ENCODE measurements at regions not wholly inside any gene's neighbourhood (a gene's known extent, or its start where the extent isn't known, plus 50 kb on each side); places are given as distances from the start of the nearest gene placed in this dataset.

DNA sequence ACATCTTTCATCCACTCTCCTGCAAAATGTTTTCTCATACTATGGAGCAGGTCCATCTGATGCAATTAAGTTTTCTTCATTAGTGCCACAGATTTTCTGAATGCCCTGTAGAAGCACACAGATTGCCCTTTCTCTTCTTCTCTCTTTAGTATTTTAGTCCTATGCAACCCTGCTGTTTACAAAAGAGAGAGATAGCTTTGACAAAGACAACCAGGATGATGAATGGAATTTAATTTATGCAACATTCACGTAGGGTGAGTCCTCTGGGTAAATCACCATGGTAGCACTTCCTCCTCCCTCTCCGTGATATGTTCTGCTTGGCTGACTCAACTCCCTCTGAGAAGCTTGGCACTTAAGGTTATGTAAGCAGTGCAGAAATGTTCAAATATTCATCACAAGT, 400.9 kb upstream of the PDE3A start:
- no peak for TF ChIP-seq CTCF (IDR thresholded peaks at IDR 0.05)
- Mint-ChIP-seq H3K9me3 (ENCODE audit: low read depth) (no peaks in the 10 kb centered on the region), H3K27ac (ENCODE audit: unreplicated experiment) (peak overlapping the region; percentile 93), H3K4me1 (ENCODE audit: low read depth) (peaks cover 46% of the 10 kb centered on the region), H3K4me3 (ENCODE audit: unreplicated experiment) (no peak overlapping the region), H3K27me3 (ENCODE audit: low read depth) (no peaks in the 10 kb centered on the region), H3K36me3 (ENCODE audit: low read depth) (no peaks in the 10 kb centered on the region)
- DNase-seq (ENCODE audit: low spot score), result no peak

DNA sequence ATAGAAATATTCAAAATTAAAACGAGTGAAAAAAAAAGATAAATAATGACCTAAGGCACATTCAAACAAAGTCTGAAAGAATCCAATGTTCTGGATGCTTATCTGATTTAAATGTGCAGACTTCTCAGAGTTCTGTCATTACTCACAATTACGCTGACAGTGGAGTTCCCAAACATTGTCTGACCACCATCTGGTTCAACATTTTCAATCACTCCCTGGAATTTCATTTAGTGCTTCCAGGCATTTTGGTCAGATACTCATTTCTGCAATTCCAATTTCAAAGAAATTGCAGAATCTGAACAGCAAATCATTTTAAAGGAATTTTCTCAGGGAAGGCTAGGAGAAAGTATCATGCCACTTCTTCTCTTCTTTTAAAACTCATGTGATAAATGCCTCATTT, 398.2 kb upstream of the PDE3A start:
- DNase-seq (ENCODE audit: low spot score), result no peak
- Mint-ChIP-seq H3K9me3 (ENCODE audit: low read depth) (no peaks in the 10 kb centered on the region), H3K27me3 (ENCODE audit: low read depth) (no peaks in the 10 kb centered on the region), H3K36me3 (ENCODE audit: low read depth) (no peaks in the 10 kb centered on the region), H3K4me3 (ENCODE audit: unreplicated experiment) (no peak overlapping the region), H3K4me1 (ENCODE audit: low read depth) (peaks cover 56% of the 10 kb centered on the region), H3K27ac (ENCODE audit: unreplicated experiment) (peak overlapping the region; percentile 87)
- no peak for TF ChIP-seq CTCF (IDR thresholded peaks at IDR 0.05)

DNA sequence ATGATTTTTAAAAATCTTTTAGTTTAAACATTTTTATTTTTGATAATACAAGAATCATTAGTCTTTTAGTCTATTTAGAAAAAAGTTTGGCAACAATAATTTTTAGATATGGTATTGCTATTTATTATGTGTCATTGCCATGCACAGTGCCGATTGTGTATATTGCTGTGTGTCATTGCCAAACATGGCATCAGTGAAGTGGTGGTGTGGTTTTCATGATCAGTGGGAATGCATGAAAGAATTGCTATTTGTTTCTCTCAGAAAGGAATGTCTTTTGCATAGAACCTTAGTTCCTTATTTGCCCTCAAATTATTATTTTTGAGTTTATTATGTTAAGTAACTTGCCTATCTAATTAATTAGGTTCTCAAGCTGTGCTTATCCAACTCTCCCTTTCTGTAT, 397.5 kb upstream of the PDE3A start:
- H3K4me1 Mint-ChIP-seq (ENCODE audit: low read depth), result peaks cover 56% of the 10 kb centered on the region
- H3K36me3 Mint-ChIP-seq (ENCODE audit: low read depth), result no peaks in the 10 kb centered on the region
- no peak overlapping the region for H3K4me3 Mint-ChIP-seq (ENCODE audit: unreplicated experiment)
- no peak for TF ChIP-seq CTCF (IDR thresholded peaks at IDR 0.05)
- H3K9me3 Mint-ChIP-seq (ENCODE audit: low read depth), result no peaks in the 10 kb centered on the region
- peak overlapping the region; percentile 94 for H3K27ac Mint-ChIP-seq (ENCODE audit: unreplicated experiment)
- H3K27me3 Mint-ChIP-seq (ENCODE audit: low read depth), result no peaks in the 10 kb centered on the region
- no peak for DNase-seq (ENCODE audit: low spot score)

GRCh38 chr12:19971361-19972280, 396.7 kb upstream of the PDE3A start:
- peak; percentile 35 for TF ChIP-seq CTCF (IDR thresholded peaks at IDR 0.05)

GRCh38 chr12:19972325-19973288, 395.7 kb upstream of the PDE3A start:
- DNase-seq (ENCODE audit: low spot score), result no peak
- H3K4me3 Mint-ChIP-seq (ENCODE audit: unreplicated experiment), result no peak overlapping the region
- H3K4me1 Mint-ChIP-seq (ENCODE audit: low read depth), result peaks cover 48% of the 10 kb centered on the region

More at GRCh38 chr12:19971361-19972280, 396.7 kb upstream of the PDE3A start:
- no peaks in the 10 kb centered on the region for H3K9me3 Mint-ChIP-seq (ENCODE audit: low read depth)
- H3K27ac Mint-ChIP-seq (ENCODE audit: unreplicated experiment), result peak overlapping the region; percentile 94
- DNase-seq (ENCODE audit: low spot score), result no peak
- H3K4me3 Mint-ChIP-seq (ENCODE audit: unreplicated experiment), result peak overlapping the region; percentile 5
- H3K4me1 Mint-ChIP-seq (ENCODE audit: low read depth), result peaks cover 56% of the 10 kb centered on the region
- no peaks in the 10 kb centered on the region for H3K27me3 Mint-ChIP-seq (ENCODE audit: low read depth)
- H3K36me3 Mint-ChIP-seq (ENCODE audit: low read depth), result no peaks in the 10 kb centered on the region

More at GRCh38 chr12:19972325-19973288, 395.7 kb upstream of the PDE3A start:
- no peaks in the 10 kb centered on the region for H3K27me3 Mint-ChIP-seq (ENCODE audit: low read depth)
- no peaks in the 10 kb centered on the region for H3K36me3 Mint-ChIP-seq (ENCODE audit: low read depth)
- TF ChIP-seq CTCF (IDR thresholded peaks at IDR 0.05), result no peak
- H3K27ac Mint-ChIP-seq (ENCODE audit: unreplicated experiment), result peak overlapping the region; percentile 94
- H3K9me3 Mint-ChIP-seq (ENCODE audit: low read depth), result no peaks in the 10 kb centered on the region

Data from chondrocyte (in vitro differentiated cells).